Activated CD8-positive, alpha-beta T cell treated with anti-CD3 and anti-CD28 coated beads, Interleukin-2, amount 10 ng/mL, durations not matched to agents 7 days and 5 days (primary cell): ENCODE measurements at regions not wholly inside any gene's neighbourhood (a gene's known extent, or its start where the extent isn't known, plus 50 kb on each side); places are given as distances from the start of the nearest gene placed in this dataset.
"Not testable (repeated sequence)": the region's sequence is repeated elsewhere in the genome, so short reads cannot be mapped to it uniquely, and the experiment has no call there.

Experiments used
- ATAC-seq: fragments of 150-1000 bp; cut with Tn5 transposase; one replicate; pipeline ENCODE4 v1.10.0; 2021; ENCODE audit warnings: moderate library complexity
- CTCF ChIA-PET: fragments of 350-600 bp; sonication (Branson Sonifier 250); formaldehyde crosslinking; loops from one replicate; lab custom pipeline; 2021; ENCODE audit warnings: antibody characterized with exemption; lab: Charles Lee
- POLR2A ChIA-PET: fragments of 350-600 bp; sonication (Branson Sonifier 250); formaldehyde crosslinking; loops from one replicate; lab custom pipeline; 2021; ENCODE audit warnings: antibody characterized with exemption; lab: Charles Lee
- DNase-seq: peaks from one replicate; pipeline ENCODE4 v3.0.0-alpha.2; 2020
- H3K27ac Mint-ChIP-seq: one replicate; pipeline ENCODE4 v1.8.0; 2021; ENCODE audit warnings: mild to moderate bottlenecking, mixed read lengths
- H3K27me3 Mint-ChIP-seq: one replicate; pipeline ENCODE4 v1.8.0; 2021; ENCODE audit warnings: low read depth, mixed read lengths
- H3K36me3 Mint-ChIP-seq: one replicate; pipeline ENCODE4 v1.8.0; 2021; ENCODE audit warnings: low read depth, mixed read lengths
- H3K4me1 Mint-ChIP-seq: one replicate; pipeline ENCODE4 v1.8.0; 2021; ENCODE audit warnings: low read depth, mixed read lengths
- H3K4me3 Mint-ChIP-seq: one replicate; pipeline ENCODE4 v1.8.0; 2021; ENCODE audit warnings: mild to moderate bottlenecking, mixed read lengths
- H3K9me3 Mint-ChIP-seq: one replicate; pipeline ENCODE4 v1.8.0; 2022; ENCODE audit warnings: mixed read lengths; ENCODE audit not compliant: insufficient read depth

- no peak overlapping the region for H3K27ac Mint-ChIP-seq
- H3K4me3 Mint-ChIP-seq: no peak overlapping the region
- no peaks in the 10 kb centered on the region for H3K9me3 Mint-ChIP-seq
- no peaks in the 10 kb centered on the region for H3K36me3 Mint-ChIP-seq
- H3K4me1 Mint-ChIP-seq: peaks cover 15% of the 10 kb centered on the region
- DNase-seq (no peak), ATAC-seq (no peak)
- peaks cover 15% of the 10 kb centered on the region for H3K27me3 Mint-ChIP-seq
- ChIA-PET CTCF (interaction anchor here (1.8 kb wide), 1 partner anchor 12 kb away, joined by 6 read pairs; no protein-coding TSS in a partner anchor), POLR2A (no interaction called here)
These were observed 88.6 kb upstream of the ID2 start for GRCh38 chr2:8593243-8593642.

DNA sequence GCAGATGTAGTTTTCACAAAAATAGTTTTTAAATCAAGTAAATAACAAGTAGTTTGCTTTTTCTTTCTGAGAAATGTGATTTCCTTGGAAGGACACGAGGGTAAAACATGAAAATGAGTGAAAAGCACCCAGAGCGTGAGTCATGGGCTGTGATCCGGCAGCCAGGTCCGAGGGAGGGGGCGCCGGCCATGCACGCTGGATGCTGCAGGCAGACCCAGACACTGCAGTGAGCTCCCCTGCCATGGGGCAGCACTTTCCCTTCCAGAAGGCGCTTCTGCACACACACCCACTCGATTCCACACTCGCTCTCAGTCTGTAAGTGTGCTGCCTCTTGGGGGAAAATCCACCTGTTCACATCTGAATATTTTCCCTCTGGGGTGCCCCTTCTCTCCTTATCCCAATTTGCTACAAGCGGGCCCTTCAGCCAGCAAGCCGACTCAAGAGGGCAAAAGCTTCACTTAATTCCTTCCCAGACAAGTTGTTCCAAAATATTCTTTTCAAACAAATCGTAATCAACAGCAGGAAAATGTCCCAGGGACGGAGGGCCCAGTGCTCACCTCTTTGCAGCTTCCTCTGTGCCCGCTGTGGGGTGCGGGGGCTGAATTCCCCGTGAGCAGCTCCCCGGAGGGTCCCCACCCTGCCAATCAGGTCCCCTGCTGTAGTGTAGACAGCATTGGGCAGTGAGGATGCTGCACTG lies 87.0 kb upstream of the ID2 start:
- H3K9me3 Mint-ChIP-seq: no peaks in the 10 kb centered on the region
- no peak for DNase-seq
- no peak overlapping the region for H3K27ac Mint-ChIP-seq
- POLR2A ChIA-PET: no interaction called here
- no peak for ATAC-seq
- H3K27me3 Mint-ChIP-seq: peaks cover 12% of the 10 kb centered on the region
- CTCF ChIA-PET: no interaction called here
- H3K4me1 Mint-ChIP-seq: peaks cover 7% of the 10 kb centered on the region
- no peaks in the 10 kb centered on the region for H3K36me3 Mint-ChIP-seq
- no peak overlapping the region for H3K4me3 Mint-ChIP-seq

DNA sequence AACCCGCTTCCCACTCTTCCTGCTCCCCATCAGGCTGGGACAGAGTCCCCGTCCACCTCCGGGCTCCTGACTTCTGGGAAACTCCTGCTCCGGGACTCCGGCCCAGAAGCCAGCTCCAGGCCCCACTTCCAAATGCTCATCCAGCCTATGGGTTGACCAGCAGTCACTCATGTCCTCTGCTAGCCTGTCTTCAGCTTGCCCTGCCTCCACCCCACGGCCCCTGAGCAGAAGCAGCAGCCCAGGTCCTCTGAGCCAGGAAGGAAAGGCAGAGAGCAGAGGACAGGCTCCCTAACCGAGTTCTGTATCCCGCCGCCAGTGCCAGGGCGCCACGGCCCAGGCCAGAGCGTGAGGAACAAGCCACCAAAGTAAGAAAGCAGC lies 86.4 kb upstream of the ID2 start:
- peaks cover 7% of the 10 kb centered on the region for H3K4me1 Mint-ChIP-seq
- H3K27me3 Mint-ChIP-seq: peaks cover 11% of the 10 kb centered on the region
- H3K36me3 Mint-ChIP-seq: no peaks in the 10 kb centered on the region
- ChIA-PET POLR2A (no interaction called here), CTCF (no interaction called here)
- ATAC-seq (no peak), DNase-seq (no peak)
- H3K9me3 Mint-ChIP-seq: no peaks in the 10 kb centered on the region
- H3K4me3 Mint-ChIP-seq: no peak overlapping the region
- no peak overlapping the region for H3K27ac Mint-ChIP-seq

GRCh38 chr2:8595811-8596600 lies 85.8 kb upstream of the ID2 start:
- H3K27me3 Mint-ChIP-seq: peaks cover 11% of the 10 kb centered on the region
- H3K27ac Mint-ChIP-seq: no peak overlapping the region
- no peaks in the 10 kb centered on the region for H3K36me3 Mint-ChIP-seq
- DNase-seq (no peak), ATAC-seq (no peak)
- ChIA-PET CTCF (no interaction called here), POLR2A (no interaction called here)
- peaks cover 7% of the 10 kb centered on the region for H3K4me1 Mint-ChIP-seq
- no peaks in the 10 kb centered on the region for H3K9me3 Mint-ChIP-seq
- H3K4me3 Mint-ChIP-seq: no peak overlapping the region

DNA sequence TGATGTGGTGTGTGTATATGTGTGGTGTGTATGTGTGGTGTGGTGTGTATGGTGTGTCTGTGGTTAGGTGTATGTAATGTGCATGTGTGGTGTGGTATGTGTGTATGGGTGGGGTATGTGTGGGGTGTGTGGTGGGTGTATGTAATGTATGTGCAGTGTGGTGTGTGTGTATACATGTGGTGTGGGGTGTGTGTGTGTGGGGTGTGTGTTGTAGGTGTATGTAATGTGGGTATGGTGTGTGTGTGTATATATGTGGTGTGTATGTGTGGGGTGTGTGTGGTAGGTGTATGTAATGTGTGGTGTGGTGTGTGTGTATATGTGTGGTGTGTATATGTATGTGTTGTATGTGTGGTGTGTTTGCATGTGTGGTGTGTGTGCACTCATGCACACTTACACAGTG lies 84.8 kb upstream of the ID2 start:
- Mint-ChIP-seq H3K4me1 (peaks cover 7% of the 10 kb centered on the region), H3K27me3 (peaks cover 9% of the 10 kb centered on the region), H3K27ac (peak overlapping the region; percentile 10), H3K9me3 (no peaks in the 10 kb centered on the region), H3K4me3 (no peak overlapping the region), H3K36me3 (no peaks in the 10 kb centered on the region)
- ChIA-PET CTCF (no interaction called here), POLR2A (no interaction called here)
- no peak for DNase-seq
- ATAC-seq: no peak

DNA sequence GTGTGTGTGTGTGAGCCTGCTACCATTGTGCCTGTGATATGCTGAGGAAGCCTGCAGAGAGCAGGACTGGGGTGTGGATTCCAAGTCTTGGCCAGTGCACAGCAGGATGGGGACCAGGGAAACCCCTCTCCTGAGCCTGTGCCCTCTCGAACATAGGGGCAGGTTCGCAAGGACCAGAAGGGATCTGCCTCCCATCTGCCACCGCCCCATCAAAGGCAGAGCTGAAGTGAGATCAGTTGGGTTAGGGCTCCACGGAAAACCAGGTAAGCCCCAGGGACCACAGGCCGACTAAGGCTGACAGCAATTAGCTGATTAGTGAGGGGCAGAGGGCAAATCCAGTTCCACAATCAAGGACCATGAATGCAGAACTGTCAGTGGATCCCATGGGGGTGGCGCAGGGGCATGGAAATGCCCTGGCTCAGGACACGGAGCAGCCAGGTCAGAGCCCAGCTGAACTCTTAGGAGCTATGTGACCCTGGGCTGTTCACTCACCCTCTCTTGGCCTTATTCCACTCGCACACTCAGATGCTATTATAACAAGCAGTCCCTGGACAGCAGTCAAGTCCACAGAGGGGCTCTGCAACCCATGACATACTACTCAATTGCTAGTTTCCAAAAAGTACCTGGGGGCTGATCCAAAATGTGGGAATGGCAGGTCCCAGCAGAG lies 84.2 kb upstream of the ID2 start:
- ChIA-PET POLR2A (no interaction called here), CTCF (no interaction called here)
- Mint-ChIP-seq H3K4me3 (no peak overlapping the region), H3K4me1 (peaks cover 7% of the 10 kb centered on the region), H3K27me3 (peaks cover 10% of the 10 kb centered on the region), H3K36me3 (no peaks in the 10 kb centered on the region), H3K27ac (no peak overlapping the region), H3K9me3 (no peaks in the 10 kb centered on the region)
- DNase-seq (no peak), ATAC-seq (no peak)

GRCh38 chr2:8598295-8599165 lies 83.3 kb upstream of the ID2 start:
- H3K36me3 Mint-ChIP-seq: no peaks in the 10 kb centered on the region
- POLR2A ChIA-PET: no interaction called here
- H3K4me3 Mint-ChIP-seq: no peak overlapping the region
- no peak overlapping the region for H3K27ac Mint-ChIP-seq
- peaks cover 14% of the 10 kb centered on the region for H3K27me3 Mint-ChIP-seq
- H3K4me1 Mint-ChIP-seq: peaks cover 4% of the 10 kb centered on the region
- H3K9me3 Mint-ChIP-seq: no peaks in the 10 kb centered on the region
- no peak for DNase-seq
- CTCF ChIA-PET: no interaction called here
- no peak for ATAC-seq

GRCh38 chr2:8599421-8600242 lies 82.2 kb upstream of the ID2 start:
- Mint-ChIP-seq H3K27me3 (peaks cover 9% of the 10 kb centered on the region), H3K27ac (no peak overlapping the region), H3K4me3 (no peak overlapping the region), H3K4me1 (no peaks in the 10 kb centered on the region), H3K36me3 (no peaks in the 10 kb centered on the region), H3K9me3 (no peaks in the 10 kb centered on the region)
- DNase-seq (no peak), ATAC-seq (no peak)
- ChIA-PET CTCF (no interaction called here), POLR2A (no interaction called here)

- H3K4me1 Mint-ChIP-seq: no peaks in the 10 kb centered on the region
- H3K4me3 Mint-ChIP-seq: no peak overlapping the region
- no peaks in the 10 kb centered on the region for H3K9me3 Mint-ChIP-seq
- POLR2A ChIA-PET: no interaction called here
- no peak for DNase-seq
- H3K36me3 Mint-ChIP-seq: no peaks in the 10 kb centered on the region
- CTCF ChIA-PET: no interaction called here
- peaks cover 9% of the 10 kb centered on the region for H3K27me3 Mint-ChIP-seq
- H3K27ac Mint-ChIP-seq: no peak overlapping the region
- ATAC-seq: no peak
These were observed 81.4 kb upstream of the ID2 start for GRCh38 chr2:8600456-8600855.

GRCh38 chr2:8602809-8603208 lies 79.0 kb upstream of the ID2 start:
- Mint-ChIP-seq H3K36me3 (no peaks in the 10 kb centered on the region), H3K27me3 (peaks cover 9% of the 10 kb centered on the region), H3K4me3 (no peak overlapping the region), H3K9me3 (no peaks in the 10 kb centered on the region), H3K4me1 (peaks cover 21% of the 10 kb centered on the region), H3K27ac (no peak overlapping the region)
- ChIA-PET POLR2A (interaction anchor here (0.6 kb wide), 1 partner anchor 27 kb away, joined by 3 read pairs; no protein-coding TSS in a partner anchor), CTCF (no interaction called here)
- no peak for DNase-seq
- ATAC-seq: no peak

- ATAC-seq, H3K4me3 Mint-ChIP-seq, H3K36me3 Mint-ChIP-seq, H3K27ac Mint-ChIP-seq, H3K9me3 Mint-ChIP-seq, DNase-seq, H3K27me3 Mint-ChIP-seq, CTCF ChIA-PET: not testable (repeated sequence)
- POLR2A ChIA-PET: interaction anchor here (0.6 kb wide), 1 partner anchor 27 kb away, joined by 3 read pairs; no protein-coding TSS in a partner anchor
- peaks cover 26% of the 10 kb centered on the region for H3K4me1 Mint-ChIP-seq
These were observed 78.5 kb upstream of the ID2 start for GRCh38 chr2:8603356-8603755.
